ENCODE measurements at regions not wholly inside any gene's neighbourhood (a gene's known extent, or its start where the extent isn't known, plus 50 kb on each side); places are given as distances from the start of the nearest gene placed in this dataset.
"Not testable (repeated sequence)": the region's sequence is repeated elsewhere in the genome, so short reads cannot be mapped to it uniquely, and the experiment has no call there.

DNA sequence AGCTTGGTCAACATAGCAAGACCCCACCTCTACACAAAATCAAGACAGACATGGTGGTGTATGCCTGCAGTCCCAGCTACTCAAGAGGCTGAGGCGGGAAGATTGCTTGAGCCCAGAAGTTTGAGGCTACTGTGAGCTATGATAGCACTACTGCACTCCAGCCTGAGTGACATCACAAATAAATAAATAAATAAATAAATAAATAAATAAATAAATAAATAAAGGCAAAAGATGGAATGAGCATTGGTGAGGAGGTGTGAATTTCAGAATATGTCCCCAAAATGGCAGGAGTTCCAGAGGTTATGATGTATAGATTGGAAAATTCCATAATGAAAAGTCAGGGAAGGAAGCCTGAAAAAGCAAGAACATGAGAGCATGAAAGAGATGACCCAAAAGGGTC lies 249.9 kb downstream of the MEX3B start:
- no peaks in the 10 kb centered on the region for H3K9me3 ChIP-seq
- H3K27ac ChIP-seq, result no peak overlapping the region
- 94 to 100% (median 98%) methylated on average over 1 of the region's 1 CpG for WGBS, 3 donors
- no peaks in the 10 kb centered on the region for H3K36me3 ChIP-seq
- no peaks in the 10 kb centered on the region for H3K4me1 ChIP-seq (ENCODE audit: insufficient read depth)
- TF ChIP-seq POLR2A (IDR thresholded peaks at IDR 0.05), result no peak
- no peak for TF ChIP-seq EP300 (IDR thresholded peaks at IDR 0.05)
- TF ChIP-seq, protein P1, sequence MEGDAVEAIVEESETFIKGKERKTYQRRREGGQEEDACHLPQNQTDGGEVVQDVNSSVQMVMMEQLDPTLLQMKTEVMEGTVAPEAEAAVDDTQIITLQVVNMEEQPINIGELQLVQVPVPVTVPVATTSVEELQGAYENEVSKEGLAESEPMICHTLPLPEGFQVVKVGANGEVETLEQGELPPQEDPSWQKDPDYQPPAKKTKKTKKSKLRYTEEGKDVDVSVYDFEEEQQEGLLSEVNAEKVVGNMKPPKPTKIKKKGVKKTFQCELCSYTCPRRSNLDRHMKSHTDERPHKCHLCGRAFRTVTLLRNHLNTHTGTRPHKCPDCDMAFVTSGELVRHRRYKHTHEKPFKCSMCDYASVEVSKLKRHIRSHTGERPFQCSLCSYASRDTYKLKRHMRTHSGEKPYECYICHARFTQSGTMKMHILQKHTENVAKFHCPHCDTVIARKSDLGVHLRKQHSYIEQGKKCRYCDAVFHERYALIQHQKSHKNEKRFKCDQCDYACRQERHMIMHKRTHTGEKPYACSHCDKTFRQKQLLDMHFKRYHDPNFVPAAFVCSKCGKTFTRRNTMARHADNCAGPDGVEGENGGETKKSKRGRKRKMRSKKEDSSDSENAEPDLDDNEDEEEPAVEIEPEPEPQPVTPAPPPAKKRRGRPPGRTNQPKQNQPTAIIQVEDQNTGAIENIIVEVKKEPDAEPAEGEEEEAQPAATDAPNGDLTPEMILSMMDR (IDR thresholded peaks at IDR 0.05), result no peak
- no peak for DNase-seq
- intact Hi-C loops (cut with DNase I), result no loop called here
- no peak overlapping the region for H3K4me3 ChIP-seq
- H3K27me3 ChIP-seq, result no peaks in the 10 kb centered on the region

DNA sequence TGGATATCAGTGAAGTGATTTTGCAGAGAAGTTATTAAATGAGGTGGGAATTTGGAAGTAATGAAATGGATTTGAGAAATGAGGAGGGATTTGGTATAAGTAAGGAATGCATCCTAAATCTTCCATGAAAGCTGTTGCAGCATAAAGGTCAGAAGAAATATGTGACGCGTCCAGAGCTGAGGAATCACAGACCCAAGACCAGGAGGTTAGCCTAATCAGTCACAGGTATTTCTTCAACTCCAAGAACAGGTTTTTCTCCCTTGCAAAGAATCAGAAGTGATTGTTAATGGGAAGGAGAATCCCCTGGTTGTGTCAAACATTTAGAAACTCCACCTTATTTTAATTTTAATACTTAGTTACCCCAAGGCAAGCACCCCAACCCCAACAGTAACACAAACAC lies 253.2 kb downstream of the MEX3B start:
- TF ChIP-seq, protein P1 (IDR thresholded peaks at IDR 0.05), result no peak
- TF ChIP-seq POLR2A (IDR thresholded peaks at IDR 0.05), result no peak
- no peak for TF ChIP-seq EP300 (IDR thresholded peaks at IDR 0.05)
- no peak overlapping the region for H3K27ac ChIP-seq
- no peaks in the 10 kb centered on the region for H3K4me1 ChIP-seq (ENCODE audit: insufficient read depth)
- WGBS, 3 donors, result 66 to 82% (median 76%) methylated on average over 2 of the region's 2 CpGs
- no peaks in the 10 kb centered on the region for H3K9me3 ChIP-seq
- intact Hi-C loops (cut with DNase I), result no loop called here
- H3K36me3 ChIP-seq, result no peaks in the 10 kb centered on the region
- no peak for DNase-seq
- H3K4me3 ChIP-seq, result no peak overlapping the region
- H3K27me3 ChIP-seq, result no peaks in the 10 kb centered on the region

DNA sequence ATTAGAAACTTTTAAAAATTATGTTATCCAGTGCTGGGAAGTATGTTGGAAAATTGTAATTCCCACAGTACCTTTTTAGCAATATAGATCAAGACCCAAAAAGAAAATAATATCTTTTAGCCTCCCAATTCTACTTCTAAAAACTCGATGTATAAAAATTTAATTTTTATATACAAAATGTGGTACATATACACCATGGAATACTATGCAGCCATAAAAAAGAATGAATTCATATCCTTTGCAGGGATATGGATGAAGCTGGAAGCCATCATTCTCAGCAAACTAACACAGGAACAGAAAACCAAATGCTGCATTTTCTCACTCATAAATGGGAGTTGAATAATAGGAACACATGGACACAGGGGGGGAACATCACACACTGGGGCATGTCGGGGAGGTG lies 254.5 kb downstream of the MEX3B start:
- H3K36me3 ChIP-seq; H3K4me3 ChIP-seq; H3K4me1 ChIP-seq (ENCODE audit: insufficient read depth); DNase-seq; H3K9me3 ChIP-seq; intact Hi-C loops (cut with DNase I); H3K27ac ChIP-seq; H3K27me3 ChIP-seq: not testable (repeated sequence)
- WGBS, 3 donors, result 92 to 96% (median 93%) methylated on average over 2 of the region's 2 CpGs

DNA sequence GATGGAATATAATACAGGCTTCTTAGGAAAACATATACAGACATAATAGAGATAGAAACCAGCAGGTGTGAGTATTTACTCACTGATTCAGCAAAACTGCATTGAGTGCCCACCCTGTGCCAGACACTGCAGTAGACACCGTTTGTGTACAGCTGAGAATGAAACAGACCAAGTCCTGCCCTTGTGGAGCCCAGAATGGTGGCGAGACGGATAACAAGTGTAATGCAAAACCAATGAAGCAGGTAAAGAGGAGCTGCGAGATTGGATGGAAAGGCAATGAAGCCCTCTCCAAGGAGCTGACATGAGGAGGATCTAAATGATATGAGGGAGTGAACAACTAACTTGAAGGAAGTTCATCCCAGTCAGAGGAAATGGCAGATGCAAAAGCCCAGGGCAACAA lies 256.4 kb downstream of the MEX3B start:
- TF ChIP-seq, protein P1 (IDR thresholded peaks at IDR 0.05), result no peak
- no peak for TF ChIP-seq POLR2A (IDR thresholded peaks at IDR 0.05)
- no peak for TF ChIP-seq EP300 (IDR thresholded peaks at IDR 0.05)
- DNase-seq, result no peak

DNA sequence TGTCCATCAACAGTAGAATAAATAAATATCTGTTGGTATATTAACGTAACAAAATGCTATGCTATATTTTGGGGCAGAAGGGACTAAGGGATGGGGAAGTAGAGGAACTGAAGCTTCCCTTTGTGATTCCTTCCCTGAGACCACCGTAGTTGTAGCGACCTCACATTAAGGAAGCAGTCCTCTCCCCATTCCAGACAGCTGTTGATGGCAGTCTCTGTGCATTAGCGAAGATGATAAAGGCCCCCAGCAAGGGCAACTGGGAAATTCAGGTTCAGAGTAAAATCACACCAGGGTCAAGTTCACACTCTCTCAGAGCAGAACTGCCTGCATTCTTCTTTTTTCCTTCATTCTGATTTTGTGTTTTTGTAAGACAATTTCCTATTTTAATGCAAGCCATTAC lies 259.0 kb downstream of the MEX3B start:
- no peak overlapping the region for H3K27ac ChIP-seq
- H3K36me3 ChIP-seq, result no peaks in the 10 kb centered on the region
- no peak overlapping the region for H3K4me3 ChIP-seq
- H3K27me3 ChIP-seq, result no peaks in the 10 kb centered on the region
- H3K9me3 ChIP-seq, result no peaks in the 10 kb centered on the region
- no peaks in the 10 kb centered on the region for H3K4me1 ChIP-seq (ENCODE audit: insufficient read depth)
- no peak for DNase-seq
- intact Hi-C loops (cut with DNase I), result loop anchor here in 1 of 4 donors (10.0 kb wide), 1 partner anchor 68 kb away; no protein-coding TSS in a partner anchor
- WGBS, 3 donors, result 84 to 87% (median 85%) methylated on average over 4 of the region's 4 CpGs
- TF ChIP-seq, protein P1 (IDR thresholded peaks at IDR 0.05), result no peak
- TF ChIP-seq POLR2A (IDR thresholded peaks at IDR 0.05) (no peak), EP300 (IDR thresholded peaks at IDR 0.05) (no peak)

More for the DNA sequence above, 256.4 kb downstream of the MEX3B start:
- no peaks in the 10 kb centered on the region for H3K4me1 ChIP-seq (ENCODE audit: insufficient read depth)
- H3K4me3 ChIP-seq, result no peak overlapping the region
- WGBS, 3 donors, result 82 to 91% (median 85%) methylated on average over 4 of the region's 4 CpGs
- no peaks in the 10 kb centered on the region for H3K36me3 ChIP-seq
- H3K9me3 ChIP-seq, result no peaks in the 10 kb centered on the region
- H3K27ac ChIP-seq, result no peak overlapping the region
- H3K27me3 ChIP-seq, result no peaks in the 10 kb centered on the region
- intact Hi-C loops (cut with DNase I), result loop anchor here in 1 of 4 donors (10.0 kb wide), 1 partner anchor 65 kb away; no protein-coding TSS in a partner anchor
